Dermis microvascular lymphatic vessel endothelial cell (primary cell): ENCODE measurements at regions not wholly inside any gene's neighbourhood (a gene's known extent, or its start where the extent isn't known, plus 50 kb on each side); places are given as distances from the start of the nearest gene placed in this dataset.

Experiments
- DNase-seq, 2 donors: peaks; one replicate each; pipeline versions ENCODE4 v3.0.0 to v3.0.0-alpha.2; 2010; ENCODE audit warnings: low read depth in 2 of 2

DNA sequence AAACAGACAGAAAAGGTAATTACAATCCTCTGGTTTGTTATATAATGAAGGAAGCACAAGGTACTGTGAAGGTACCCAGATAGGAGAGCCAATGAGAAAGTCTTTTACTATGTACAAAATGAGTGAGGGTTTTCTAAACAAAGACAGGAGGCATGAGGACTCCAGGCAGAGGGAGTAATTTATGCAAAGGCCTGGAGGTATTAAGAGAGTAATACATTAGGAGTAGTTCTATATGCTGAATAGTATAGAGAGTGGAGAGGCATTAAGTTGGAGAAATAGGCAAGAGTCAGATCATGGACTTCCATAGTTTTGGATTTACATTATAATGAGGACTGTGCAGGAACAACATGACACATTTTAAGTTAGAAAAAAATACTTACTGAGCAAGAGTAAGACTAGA lies 216.0 kb downstream of the SCG2 start:
- DNase-seq: no peak

- DNase-seq: no peak
These were observed 215.2 kb downstream of the SCG2 start for GRCh38 chr2:223386984-223387383.

DNA sequence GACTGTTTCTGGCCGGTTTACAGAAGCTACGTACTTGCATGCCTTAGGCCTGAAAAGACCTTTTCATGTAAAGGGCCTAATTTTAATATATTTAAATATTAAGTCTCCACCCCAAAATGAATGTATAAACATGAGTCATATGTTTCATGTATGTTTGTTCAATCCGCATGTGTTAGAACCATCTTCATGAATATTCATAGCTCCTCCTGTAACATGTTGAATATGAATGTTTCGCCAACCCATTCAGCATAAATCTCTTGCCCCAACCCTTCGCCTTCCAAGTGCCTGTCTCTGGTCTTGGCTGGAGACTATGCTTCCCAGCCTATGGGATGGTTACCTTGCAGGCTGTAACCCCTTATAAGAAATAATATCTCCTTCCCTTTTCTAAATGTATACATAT lies 212.5 kb downstream of the SCG2 start:
- DNase-seq: no peak

GRCh38 chr2:223396993-223397392 lies 205.2 kb downstream of the SCG2 start:
- DNase-seq: no peak

DNA sequence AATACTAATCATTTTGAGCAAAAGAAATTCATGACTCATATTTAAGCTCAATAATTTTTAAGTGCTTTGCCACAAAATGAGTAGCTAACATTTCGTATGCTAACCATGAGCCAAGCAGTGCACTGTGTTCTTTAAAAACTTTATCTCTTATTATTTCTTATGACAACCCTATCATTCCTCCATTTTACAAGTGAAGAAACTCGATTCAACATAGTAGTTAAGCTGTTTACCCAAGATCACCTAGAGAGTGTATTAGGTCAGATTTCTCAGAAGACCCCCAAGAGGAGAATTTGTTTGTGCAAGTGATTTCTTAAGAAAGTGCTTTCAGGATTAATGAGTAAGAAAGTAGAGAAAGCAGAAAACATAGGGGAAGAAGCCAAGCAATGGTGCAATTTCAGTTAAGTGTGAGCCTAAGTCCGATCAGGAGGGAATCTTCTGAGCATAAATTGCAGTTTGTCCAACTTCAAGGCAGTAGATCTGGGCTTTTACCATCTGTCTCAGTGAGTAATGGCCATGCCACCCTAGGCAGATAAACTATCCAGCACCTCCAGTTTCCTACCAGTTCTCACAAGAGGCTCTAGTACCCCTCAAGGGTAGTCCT lies 202.7 kb downstream of the SCG2 start:
- DNase-seq: no peak

GRCh38 chr2:223404616-223405015 lies 197.5 kb downstream of the SCG2 start:
- DNase-seq: no peak

GRCh38 chr2:223414646-223415045 lies 187.5 kb downstream of the SCG2 start:
- DNase-seq: no peak

GRCh38 chr2:223415071-223415470 lies 187.1 kb downstream of the SCG2 start:
- no peak for DNase-seq

DNA sequence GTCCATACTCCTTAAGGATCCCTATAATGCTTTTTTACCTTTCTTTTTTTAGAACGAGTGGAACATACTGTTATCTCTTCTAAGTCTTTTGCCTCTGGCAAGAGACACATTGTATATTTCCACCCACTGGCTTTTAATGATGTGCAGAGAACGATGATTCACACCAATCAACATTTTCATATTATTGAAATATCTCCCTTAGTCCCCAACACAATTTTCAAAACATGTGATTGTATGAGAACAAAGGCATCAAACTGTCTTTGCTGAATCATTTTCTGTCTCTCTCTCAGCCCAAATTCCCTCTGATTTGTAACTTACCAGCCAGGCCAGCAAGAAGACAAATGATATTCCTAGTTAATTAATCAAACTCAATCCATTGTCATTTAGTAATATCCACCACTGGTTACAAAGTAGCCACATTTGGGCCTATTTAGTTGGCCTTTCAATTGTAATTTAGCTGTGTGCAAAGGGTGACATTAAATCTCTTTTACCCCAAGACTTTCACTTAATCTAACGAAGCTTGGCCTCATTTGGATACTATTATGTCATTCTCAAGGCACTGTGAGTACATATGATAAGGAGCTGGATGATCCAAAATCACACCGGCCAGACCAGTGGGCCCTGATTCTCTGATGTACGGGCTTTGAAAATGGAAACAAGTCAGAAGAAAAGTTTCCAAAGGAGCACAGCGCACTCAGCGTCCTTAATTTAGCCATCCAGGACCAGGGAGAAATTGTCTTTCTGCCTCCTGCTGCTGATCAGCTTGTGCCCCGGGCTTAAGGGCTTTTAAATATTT lies 185.1 kb downstream of the SCG2 start:
- DNase-seq: no peak

DNA sequence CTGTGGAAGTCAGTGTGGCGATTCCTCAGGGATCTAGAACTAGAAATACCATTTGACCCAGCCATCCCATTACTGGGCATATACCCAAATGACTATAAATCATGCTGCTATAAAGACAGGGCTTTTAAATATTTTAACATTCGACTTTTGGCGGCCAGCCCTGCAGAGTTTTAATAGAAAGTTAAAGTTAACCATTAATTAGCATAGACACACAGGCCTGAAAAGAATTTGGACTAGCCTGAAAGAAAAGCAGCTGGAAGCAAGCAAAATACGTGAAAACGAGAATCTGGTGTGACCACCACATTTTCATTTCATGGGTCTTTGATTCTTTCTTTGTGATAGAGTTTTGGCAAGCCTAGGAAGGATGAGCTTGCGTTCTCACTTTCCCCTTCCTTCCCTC lies 184.0 kb downstream of the SCG2 start:
- DNase-seq: no peak

GRCh38 chr2:223418604-223419199 lies 183.5 kb downstream of the SCG2 start:
- no peak for DNase-seq

DNA sequence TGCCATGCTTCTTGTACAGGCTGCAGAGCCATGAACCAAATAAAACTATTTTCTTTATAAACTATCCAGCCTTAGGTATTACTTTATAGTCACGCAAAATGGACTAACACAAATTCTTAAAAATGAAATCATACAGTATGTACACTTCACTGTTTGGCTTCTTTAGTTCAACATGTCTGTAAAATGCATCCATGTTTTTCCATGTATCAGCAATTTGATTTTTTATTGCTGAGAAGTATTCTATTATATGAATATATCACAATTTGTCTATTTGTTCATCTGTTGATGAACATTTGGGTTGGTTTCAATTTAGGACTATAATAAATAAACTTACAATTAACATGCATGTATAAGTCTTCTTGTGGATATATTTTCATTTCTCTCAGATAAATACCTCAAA lies 182.1 kb downstream of the SCG2 start:
- DNase-seq: no peak

- no peak for DNase-seq
These were observed 170.7 kb downstream of the SCG2 start for GRCh38 chr2:223431479-223431878.

DNA sequence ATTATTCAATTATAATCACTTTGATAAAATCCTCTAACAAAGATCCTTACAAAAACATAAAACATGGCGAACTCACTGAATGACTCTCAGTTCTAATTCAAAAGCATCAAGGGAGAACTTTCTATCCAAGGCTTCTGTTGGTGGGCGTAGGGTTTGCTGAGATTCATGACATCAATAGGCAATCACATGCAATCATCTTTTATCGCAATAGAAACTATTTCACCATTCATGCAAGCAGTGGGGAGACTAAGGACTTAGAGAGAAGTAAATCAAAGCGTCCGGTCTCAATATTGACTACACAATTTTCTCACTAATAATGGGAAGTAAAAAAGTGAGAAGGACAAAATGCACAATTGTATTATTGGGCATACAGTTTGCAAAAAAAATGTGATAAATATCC lies 168.7 kb downstream of the SCG2 start:
- DNase-seq: no peak

DNA sequence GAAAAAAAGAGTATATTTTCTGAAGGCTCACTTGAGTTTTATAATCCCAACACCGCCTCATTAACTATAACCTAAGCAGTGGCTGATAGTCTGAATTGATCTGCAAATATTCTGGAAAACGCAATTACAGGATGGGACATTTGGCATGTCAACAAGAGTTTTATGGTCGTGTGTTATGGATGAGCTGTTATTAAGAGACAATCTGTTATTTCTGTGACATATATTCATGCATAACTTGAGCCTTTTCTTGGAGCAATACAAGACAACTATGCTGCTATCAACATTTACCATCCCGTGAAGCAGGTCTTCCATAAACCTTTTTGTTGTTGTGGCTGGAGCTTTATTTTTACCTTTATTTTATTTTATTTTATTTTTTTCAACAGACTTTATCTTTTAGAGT lies 164.4 kb downstream of the SCG2 start:
- DNase-seq: no peak

DNA sequence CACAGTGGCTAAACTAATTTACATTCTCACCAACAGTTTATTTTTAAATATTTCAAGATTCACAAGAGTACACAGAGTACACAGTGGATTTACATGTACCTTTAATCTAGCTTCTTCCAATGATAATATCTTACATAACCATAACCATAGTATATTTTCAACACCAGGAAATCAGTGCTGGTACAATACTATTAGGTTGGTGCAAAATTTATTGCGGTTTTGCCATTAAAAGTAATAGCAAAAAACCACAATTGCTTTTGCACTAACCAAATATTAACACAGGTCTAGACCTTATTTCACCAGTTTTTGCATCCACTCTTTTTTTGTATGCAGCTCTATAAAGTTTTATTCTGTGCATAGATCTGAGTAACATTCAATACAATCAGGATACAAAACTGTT lies 163.0 kb downstream of the SCG2 start:
- DNase-seq: no peak

DNA sequence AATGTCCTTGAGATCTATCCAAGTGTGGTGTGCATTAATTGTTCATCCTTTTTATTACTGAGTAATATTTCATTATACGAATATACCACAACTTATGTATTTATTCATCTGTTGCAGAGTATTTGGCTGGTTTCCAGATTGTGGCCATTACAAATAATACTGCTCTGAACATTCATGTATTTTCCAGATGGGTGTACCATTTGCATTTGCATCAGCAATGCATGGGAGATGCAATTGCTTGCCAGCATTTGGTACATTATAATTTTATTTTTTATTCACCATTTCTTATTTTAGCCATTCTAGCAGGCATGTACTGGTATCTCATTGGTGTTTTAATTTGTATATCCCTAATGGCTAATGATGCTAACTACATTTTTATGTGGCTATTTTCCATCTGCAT lies 162.4 kb downstream of the SCG2 start:
- no peak for DNase-seq

DNA sequence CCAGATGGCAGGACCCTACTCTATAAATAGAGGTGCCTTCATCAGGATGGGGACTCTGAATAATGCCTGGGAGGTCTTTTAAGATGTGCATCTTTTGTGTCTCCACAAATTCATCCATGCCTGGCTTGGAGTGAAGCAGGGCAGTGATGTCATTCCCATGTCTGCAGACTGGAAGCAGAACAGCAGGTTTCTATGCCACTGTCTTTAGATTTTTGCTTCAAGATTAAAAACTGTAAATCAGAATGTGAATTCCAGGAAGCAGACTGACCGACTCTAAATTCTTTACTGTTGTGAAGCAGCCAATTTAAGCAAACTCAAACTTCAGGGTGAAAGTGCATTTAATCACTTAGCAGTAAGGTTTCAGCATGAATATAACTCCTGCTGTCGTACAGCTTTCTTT lies 159.3 kb downstream of the SCG2 start:
- DNase-seq: no peak

- no peak for DNase-seq
These were observed 151.9 kb downstream of the SCG2 start for GRCh38 chr2:223450246-223450645.

DNA sequence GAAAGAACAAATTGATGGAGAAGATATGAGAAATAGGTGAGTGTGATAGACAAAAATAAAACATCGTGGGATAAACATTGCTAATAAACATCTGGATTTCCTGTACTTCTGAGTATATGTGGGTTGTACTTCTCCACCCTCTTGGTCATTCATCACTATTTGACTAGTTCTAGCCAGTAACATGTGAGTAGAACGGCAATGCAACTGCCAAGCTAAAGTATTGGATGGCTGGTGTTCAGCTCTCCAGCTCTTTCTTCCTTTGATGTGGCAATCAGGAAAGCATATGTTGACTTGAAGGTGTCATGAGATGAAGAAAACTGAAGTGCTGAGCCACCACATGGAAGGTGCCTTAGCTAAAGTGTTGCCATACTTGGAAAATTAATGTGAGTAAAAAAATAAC lies 144.9 kb downstream of the SCG2 start:
- no peak for DNase-seq

DNA sequence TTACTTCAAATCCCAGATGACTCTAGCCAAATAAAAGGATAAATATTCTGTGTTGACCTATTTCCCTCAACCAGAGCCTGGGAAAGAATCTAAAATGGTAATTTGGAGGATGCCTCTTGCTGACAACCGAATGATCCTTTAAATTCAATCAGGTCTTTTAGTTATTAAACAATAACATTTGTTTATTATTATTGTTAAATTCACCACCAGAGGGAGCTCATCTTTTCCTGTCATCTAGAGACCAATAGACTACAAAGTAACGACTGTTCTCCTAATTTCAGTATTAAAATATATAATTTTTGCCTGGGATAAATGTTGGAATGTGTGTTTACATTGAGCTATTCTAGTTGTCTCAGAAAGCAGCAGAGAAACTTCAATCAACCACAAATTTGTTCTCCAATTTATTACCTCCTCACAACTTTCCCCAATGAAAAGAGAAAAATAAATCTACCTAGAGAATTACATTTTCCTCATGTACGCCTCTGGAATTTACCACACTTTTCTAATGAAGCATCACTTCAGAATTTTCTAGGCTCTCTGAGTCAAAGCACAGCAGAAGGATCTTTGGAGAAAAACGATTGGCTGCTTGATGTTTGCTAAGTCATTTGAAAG lies 142.7 kb downstream of the SCG2 start:
- DNase-seq: peak; percentile 17 to 36

DNA sequence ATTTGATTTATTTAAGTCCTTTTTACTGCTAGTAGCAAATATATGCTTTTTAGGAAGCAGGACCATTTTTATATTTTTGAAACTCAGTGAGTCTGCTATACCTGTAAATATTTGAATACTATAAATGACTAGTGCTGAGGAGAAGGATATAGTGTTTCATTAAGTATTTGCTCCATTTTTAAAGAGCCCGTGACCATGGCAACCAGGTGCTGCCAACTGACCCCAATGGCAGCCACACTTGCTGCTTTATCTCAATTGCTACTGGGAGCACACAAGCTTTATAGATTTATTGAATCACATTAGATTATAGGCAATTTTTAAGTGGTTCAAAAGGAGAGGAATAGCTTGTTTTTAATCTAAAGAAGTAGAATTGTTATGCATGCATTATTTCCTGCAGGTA lies 142.0 kb downstream of the SCG2 start:
- DNase-seq: no peak

GRCh38 chr2:223460774-223461211 lies 141.4 kb downstream of the SCG2 start:
- peak; percentile 31 to 43 for DNase-seq
